Endodermal cell (in vitro differentiated cells): ENCODE measurements at regions not wholly inside any gene's neighbourhood (a gene's known extent, or its start where the extent isn't known, plus 50 kb on each side); places are given as distances from the start of the nearest gene placed in this dataset.
A peak's percentile ranks its signal among the peaks of the same experiment; 100 is the strongest.

ENCODE experiments used
- DNase-seq: peaks from one replicate; pipeline ENCODE4 v3.0.0-alpha.2; 2017
- H3K27ac ChIP-seq: 2 replicates; pipeline ENCODE4 v1.5.1; 2013; ENCODE audit warnings: mild to moderate bottlenecking, low read depth, low read length, moderate library complexity
- H3K27me3 ChIP-seq: 2 replicates; pipeline ENCODE4 v1.6.1; 2013; ENCODE audit warnings: mild to moderate bottlenecking, low read length, moderate library complexity; ENCODE audit not compliant: insufficient read depth, control insufficient read depth, poor library complexity, severe bottlenecking
- H3K36me3 ChIP-seq: 2 replicates; pipeline ENCODE4 v1.7.0; 2013; ENCODE audit warnings: mild to moderate bottlenecking, low read length, moderate library complexity; ENCODE audit not compliant: control insufficient read depth, insufficient read depth
- H3K4me1 ChIP-seq: one replicate; pipeline ENCODE4 v1.7.0; 2013; ENCODE audit warnings: low read length; ENCODE audit not compliant: control insufficient read depth, insufficient read depth
- H3K4me3 ChIP-seq: 2 replicates; pipeline ENCODE4 v1.5.1; 2013; ENCODE audit warnings: mild to moderate bottlenecking, low read length, moderate library complexity
- H3K9ac ChIP-seq: 2 replicates; pipeline ENCODE4 v1.6.1; 2013; ENCODE audit warnings: mild to moderate bottlenecking, low read length, moderate library complexity; ENCODE audit not compliant: poor library complexity, severe bottlenecking; ENCODE audit errors: extremely low read depth
- H3K9me3 ChIP-seq: 2 replicates; pipeline ENCODE4 v1.6.1; 2013; ENCODE audit warnings: mild to moderate bottlenecking, low read length, moderate library complexity; ENCODE audit not compliant: control insufficient read depth
- H3K27ac Mint-ChIP-seq: 2 replicates; pipeline ENCODE4 v1.8.0; 2020; ENCODE audit warnings: mixed read lengths
- H3K27me3 Mint-ChIP-seq: 2 replicates; pipeline ENCODE4 v1.8.0; 2021; ENCODE audit warnings: mild to moderate bottlenecking, mixed read lengths; ENCODE audit not compliant: insufficient read depth
- H3K36me3 Mint-ChIP-seq: 2 replicates; pipeline ENCODE4 v1.8.0; 2020; ENCODE audit warnings: low read depth, mixed read lengths
- H3K4me1 Mint-ChIP-seq: 2 replicates; pipeline ENCODE4 v1.8.0; 2020; ENCODE audit warnings: mixed read lengths
- H3K4me3 Mint-ChIP-seq: 2 replicates; pipeline ENCODE4 v1.8.0; 2020; ENCODE audit warnings: mild to moderate bottlenecking, moderate library complexity, mixed read lengths
- H3K9me3 Mint-ChIP-seq: 2 replicates; pipeline ENCODE4 v1.8.0; 2020; ENCODE audit warnings: mild to moderate bottlenecking, mixed read lengths
- CTCF ChIP-seq: fragments of 200-600 bp; sonication (generic); conservative IDR thresholded peaks from 2 replicates; pipeline ENCODE4 v1.5.0; 2021; ENCODE audit warnings: antibody characterized with exemption, mild to moderate bottlenecking
- WGBS, 2 experiments: methylation state at CpG; one replicate each; pipeline versions ENCODE4 v1.1.5 to v1.1.7; 2013; ENCODE audit warnings: missing lambda C conversion rate in 2 of 2, mixed read lengths in 1 of 2; ENCODE audit not compliant: insufficient coverage in 1 of 2, insufficient read length in 1 of 2; 5-methylcytosine and 5-hydroxymethylcytosine counted together

GRCh38 chr12:13769273-13769672, 212.1 kb downstream of the GRIN2B start:
- H3K9me3 Mint-ChIP-seq = no peaks in the 10 kb centered on the region
- Histone ChIP-seq H3K4me1 (no peaks in the 10 kb centered on the region), H3K9ac (no peak overlapping the region), H3K36me3 (no peaks in the 10 kb centered on the region), H3K27ac (no peak overlapping the region), H3K4me3 (no peak overlapping the region), H3K9me3 (no peaks in the 10 kb centered on the region), H3K27me3 (no peaks in the 10 kb centered on the region)
- peaks cover 4% of the 10 kb centered on the region for H3K4me1 Mint-ChIP-seq
- H3K4me3 Mint-ChIP-seq = no peak overlapping the region
- 92 to 94% methylated on average over 4 of the region's 4 CpGs for WGBS, 2 experiments
- peaks cover 56% of the 10 kb centered on the region for H3K27me3 Mint-ChIP-seq
- no peak overlapping the region for H3K27ac Mint-ChIP-seq
- no peak for DNase-seq
- no peak for TF ChIP-seq CTCF
- no peaks in the 10 kb centered on the region for H3K36me3 Mint-ChIP-seq

- peaks cover 51% of the 10 kb centered on the region for H3K27me3 Mint-ChIP-seq
- H3K27ac Mint-ChIP-seq = no peak overlapping the region
- peaks cover 24% of the 10 kb centered on the region for H3K4me1 Mint-ChIP-seq
- no peak for DNase-seq
- no peaks in the 10 kb centered on the region for H3K27me3 ChIP-seq
- no peaks in the 10 kb centered on the region for H3K9me3 ChIP-seq
- no peaks in the 10 kb centered on the region for H3K4me1 ChIP-seq
- H3K9me3 Mint-ChIP-seq = no peaks in the 10 kb centered on the region
- H3K4me3 ChIP-seq = no peak overlapping the region
- H3K36me3 ChIP-seq = no peaks in the 10 kb centered on the region
- no peak overlapping the region for H3K4me3 Mint-ChIP-seq
- H3K36me3 Mint-ChIP-seq = no peaks in the 10 kb centered on the region
- no peak overlapping the region for H3K9ac ChIP-seq
- no peak overlapping the region for H3K27ac ChIP-seq
- TF ChIP-seq CTCF = no peak
- 96 to 98% methylated on average over 6 of the region's 6 CpGs for WGBS, 2 experiments
Measured at GRCh38 chr12:13764748-13765147, 216.7 kb downstream of the GRIN2B start.

- Histone ChIP-seq H3K27me3 (peaks cover 64% of the 10 kb centered on the region), H3K36me3 (no peaks in the 10 kb centered on the region), H3K4me3 (peak overlapping the region; percentile 20), H3K9ac (no peak overlapping the region), H3K27ac (no peak overlapping the region), H3K4me1 (peaks cover 27% of the 10 kb centered on the region), H3K9me3 (no peaks in the 10 kb centered on the region)
- 0% methylated on average over 1 of the region's 1 CpG; no CpG with 5 or more reads in 1 of the 2 experiments for WGBS, 2 experiments
- no peaks in the 10 kb centered on the region for H3K9me3 Mint-ChIP-seq
- no peak for TF ChIP-seq CTCF
- no peak overlapping the region for H3K4me3 Mint-ChIP-seq
- peak; percentile 95 for DNase-seq
- no peak overlapping the region for H3K27ac Mint-ChIP-seq
- peaks cover 66% of the 10 kb centered on the region for H3K4me1 Mint-ChIP-seq
- H3K27me3 Mint-ChIP-seq = peaks cover 85% of the 10 kb centered on the region
- no peaks in the 10 kb centered on the region for H3K36me3 Mint-ChIP-seq
Measured at GRCh38 chr12:13749389-13749788, 232.0 kb downstream of the GRIN2B start.
